ENCODE measurements at regions not wholly inside any gene's neighbourhood (a gene's known extent, or its start where the extent isn't known, plus 50 kb on each side); places are given as distances from the start of the nearest gene placed in this dataset.

DNA sequence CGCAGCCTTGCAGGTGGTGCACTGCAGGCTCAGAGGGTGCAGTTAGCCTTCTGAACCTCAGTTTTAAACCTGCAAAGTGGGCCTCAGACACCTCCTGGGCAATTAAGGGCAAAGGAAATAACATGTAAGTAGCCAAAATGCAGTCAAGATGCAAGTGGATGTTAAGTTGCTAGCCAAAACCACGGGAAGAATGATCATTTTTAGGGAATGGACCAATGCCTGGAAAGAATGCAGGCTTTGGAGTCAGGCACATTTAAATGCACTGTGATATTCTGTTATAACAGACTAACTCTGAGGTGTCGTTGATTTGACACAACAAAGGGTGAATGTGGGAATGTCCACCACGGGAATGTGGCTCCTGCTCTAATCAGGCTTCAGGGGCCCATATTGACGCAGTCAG lies 57.9 kb upstream of the PTGFRN start:
- no peak for DNase-seq

DNA sequence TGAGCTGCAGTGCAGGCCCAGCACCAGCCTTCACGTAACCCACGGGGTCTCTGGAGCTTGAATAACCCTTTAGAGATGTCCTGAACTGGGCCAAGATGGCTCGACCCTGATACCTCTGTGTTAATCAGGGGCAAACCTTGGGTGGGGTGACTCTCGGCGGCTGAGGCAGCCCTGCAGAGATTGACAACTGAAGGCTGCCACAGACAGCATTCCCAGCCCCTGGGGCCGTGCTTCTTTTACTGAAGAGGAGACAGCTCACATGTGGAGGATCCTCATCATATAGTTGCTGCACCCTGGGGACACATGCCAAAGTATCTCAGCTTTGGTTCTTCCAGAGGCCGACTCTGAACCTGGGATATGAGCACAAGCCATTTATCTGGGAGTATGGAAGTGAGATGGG lies 57.3 kb upstream of the PTGFRN start:
- no peak for DNase-seq

- no peak for DNase-seq
These were observed 56.8 kb upstream of the PTGFRN start for GRCh38 chr1:116852910-116853309.

DNA sequence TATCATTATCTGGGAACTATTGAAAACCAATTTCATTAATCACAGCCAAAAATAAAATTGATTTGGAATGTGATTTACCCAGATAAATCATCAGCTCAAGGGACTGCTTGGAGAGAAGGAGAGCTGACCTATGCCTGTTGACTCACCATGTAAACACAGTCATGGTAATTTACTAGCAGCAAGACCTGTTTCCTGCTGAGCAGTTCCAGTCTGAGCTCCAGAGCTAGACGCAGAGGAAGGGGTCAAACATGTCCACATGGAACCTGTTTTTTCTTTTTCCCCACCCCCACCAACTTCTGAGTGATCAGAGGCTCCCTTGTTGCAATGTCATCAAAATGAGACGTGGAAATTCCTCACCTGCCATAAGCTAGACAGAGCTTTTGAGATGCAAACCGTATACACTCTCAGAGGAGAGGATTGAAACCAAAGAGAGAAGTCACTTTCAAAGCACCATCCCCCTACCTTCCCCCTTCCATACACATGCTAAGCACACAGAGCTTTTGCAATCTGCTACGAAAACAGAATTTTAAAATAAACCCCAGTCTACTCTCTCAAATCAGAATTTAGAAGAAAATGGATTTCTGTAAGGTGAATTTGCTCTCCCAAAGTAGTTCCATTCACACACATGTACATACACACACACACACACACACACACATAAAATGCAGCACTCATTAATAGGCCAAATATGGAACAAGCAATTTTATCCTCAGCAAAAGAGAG lies 55.9 kb upstream of the PTGFRN start:
- no peak for DNase-seq

GRCh38 chr1:116854403-116854690 lies 55.4 kb upstream of the PTGFRN start:
- DNase-seq: peak in 1 of 2 donors; percentile 18

GRCh38 chr1:116854716-116855115 lies 55.0 kb upstream of the PTGFRN start:
- no peak for DNase-seq

DNA sequence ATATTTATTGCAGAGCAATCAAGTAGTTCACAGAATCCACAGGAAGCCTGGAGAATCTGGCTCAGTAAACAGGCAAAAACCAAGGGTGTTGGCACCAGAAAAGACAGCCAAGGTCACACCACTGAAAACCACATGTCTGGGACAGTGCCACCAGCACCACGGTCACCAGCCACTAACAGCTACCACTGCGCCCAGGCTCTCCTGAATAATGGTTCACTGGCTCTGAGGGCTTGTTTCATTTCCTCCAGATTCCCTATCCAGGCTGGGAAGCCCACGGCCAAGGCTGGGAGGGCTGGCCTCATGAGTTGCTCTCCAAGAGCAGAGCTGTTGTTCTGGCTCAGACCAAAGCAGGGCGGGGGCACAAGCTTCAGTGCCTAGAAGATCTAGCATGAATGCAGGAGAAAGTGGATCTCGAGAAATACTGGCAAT lies 54.5 kb upstream of the PTGFRN start:
- no peak for DNase-seq

GRCh38 chr1:116855773-116856201 lies 53.9 kb upstream of the PTGFRN start:
- DNase-seq: no peak

DNA sequence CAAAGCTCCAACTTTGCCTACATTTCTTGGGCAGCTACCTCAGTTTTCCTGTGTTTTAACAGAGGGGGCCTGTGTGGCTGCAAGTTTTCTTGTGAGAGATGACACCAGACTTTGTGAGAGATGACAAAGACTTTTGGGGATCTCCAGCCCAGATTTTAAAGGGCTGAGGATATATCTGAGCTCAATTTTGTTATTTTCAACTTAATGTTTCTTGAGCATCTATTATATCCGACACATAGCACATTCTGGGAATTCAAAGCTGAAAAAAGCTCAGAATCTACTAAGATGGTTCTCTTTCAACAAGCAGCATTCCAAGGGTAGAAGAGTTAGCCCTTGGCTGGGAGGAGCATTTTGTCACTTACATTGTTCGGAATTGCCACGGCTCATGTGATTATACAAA lies 53.4 kb upstream of the PTGFRN start:
- no peak for DNase-seq

- no peak for DNase-seq
These were observed 52.6 kb upstream of the PTGFRN start for GRCh38 chr1:116857092-116857491.
